DND-41 (cell line): ENCODE measurements at regions not wholly inside any gene's neighbourhood (a gene's known extent, or its start where the extent isn't known, plus 50 kb on each side); places are given as distances from the start of the nearest gene placed in this dataset.

ENCODE experiments used
- ATAC-seq: fragments of 200-7000 bp; cut with Tn5 transposase; 3 replicates; pipeline ENCODE4 v1.9.1; 2021; ENCODE audit warnings: low read depth; ENCODE audit not compliant: insufficient read depth
- DNase-seq: peaks from one replicate; pipeline ENCODE4 v3.0.0-alpha.2; 2020
- H2AFZ ChIP-seq: 2 replicates; pipeline ENCODE4 v1.6.0; 2012; ENCODE audit warnings: low read depth, low read length
- H3K27ac ChIP-seq: 2 replicates; pipeline ENCODE4 v1.5.1; 2012; ENCODE audit warnings: low read length, inconsistent platforms
- H3K27me3 ChIP-seq: fragments of 200-600 bp; sonication (generic); 2 replicates; pipeline ENCODE4 v1.6.0; 2012; ENCODE audit warnings: low read length, mild to moderate bottlenecking, inconsistent platforms; ENCODE audit not compliant: insufficient read depth, poor library complexity
- H3K36me3 ChIP-seq: 2 replicates; pipeline ENCODE4 v1.5.1; 2012; ENCODE audit warnings: low read length, inconsistent platforms; ENCODE audit not compliant: insufficient read depth
- H3K4me1 ChIP-seq: 2 replicates; pipeline ENCODE4 v1.5.1; 2012; ENCODE audit warnings: mild to moderate bottlenecking, low read length; ENCODE audit not compliant: insufficient read depth
- H3K4me2 ChIP-seq: 2 replicates; pipeline ENCODE4 v1.6.0; 2012; ENCODE audit warnings: mild to moderate bottlenecking, moderate library complexity, low read length, inconsistent platforms; ENCODE audit not compliant: insufficient read depth
- H3K4me3 ChIP-seq, 2 experiments: fragments of 200-600 bp in 1 of 2; shearing (Covaris generic) in 1 of 2; 2 replicates each; pipeline ENCODE4 v1.5.1; 2012 to 2016; ENCODE audit warnings: inconsistent platforms in 2 of 2, low read length in 2 of 2, mild to moderate bottlenecking in 2 of 2, low read depth in 1 of 2, moderate library complexity in 1 of 2
- H3K79me2 ChIP-seq: 2 replicates; pipeline ENCODE4 v1.6.0; 2012; ENCODE audit warnings: low read length, inconsistent platforms; ENCODE audit not compliant: insufficient read depth
- H3K9ac ChIP-seq: 2 replicates; pipeline ENCODE4 v1.6.0; 2012; ENCODE audit warnings: low read depth, mild to moderate bottlenecking, inconsistent platforms, low read length, moderate library complexity
- H3K9me3 ChIP-seq: 2 replicates; pipeline ENCODE4 v1.5.1; 2012; ENCODE audit warnings: low read length, moderate library complexity, mild to moderate bottlenecking, inconsistent platforms; ENCODE audit not compliant: insufficient read depth, severe bottlenecking
- H4K20me1 ChIP-seq: 2 replicates; pipeline ENCODE4 v1.6.0; 2012; ENCODE audit warnings: low read length; ENCODE audit not compliant: insufficient read depth
- EZH2 ChIP-seq: IDR thresholded peaks from 3 replicates; pipeline ENCODE4 v1.6.1; 2012; ENCODE audit warnings: borderline replicate concordance, low read depth, mild to moderate bottlenecking, moderate library complexity, low read length, inconsistent platforms; ENCODE audit not compliant: severe bottlenecking
- TF ChIP-seq, protein P1 (sequence below): IDR thresholded peaks from 2 replicates; pipeline ENCODE4 v1.5.1; 2012; ENCODE audit warnings: borderline replicate concordance, low read length, moderate library complexity, mild to moderate bottlenecking; ENCODE audit not compliant: poor library complexity, severe bottlenecking; ENCODE audit errors: extremely low read depth

DNA sequence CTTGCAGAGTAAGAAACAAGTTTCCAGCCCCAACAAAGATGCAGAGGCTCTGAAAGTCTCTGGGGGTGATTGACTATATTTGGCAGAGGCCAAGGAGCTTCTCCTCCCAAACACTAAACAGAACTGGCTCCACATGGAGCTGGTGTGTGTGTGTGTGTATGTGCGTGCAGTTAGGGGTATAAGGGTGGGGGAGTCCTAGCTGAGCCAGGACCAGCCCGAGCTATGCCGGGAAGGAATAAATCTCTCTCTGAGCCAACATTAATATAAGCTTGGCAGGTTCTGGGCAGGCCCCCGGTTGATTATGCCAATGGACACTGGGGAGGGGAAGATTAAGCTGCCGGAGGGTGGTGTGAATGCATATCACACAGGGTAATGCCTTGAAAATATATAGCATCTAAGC, 324.2 kb downstream of the MIAT start:
- TF ChIP-seq EZH2: no peak
- TF ChIP-seq, protein P1, sequence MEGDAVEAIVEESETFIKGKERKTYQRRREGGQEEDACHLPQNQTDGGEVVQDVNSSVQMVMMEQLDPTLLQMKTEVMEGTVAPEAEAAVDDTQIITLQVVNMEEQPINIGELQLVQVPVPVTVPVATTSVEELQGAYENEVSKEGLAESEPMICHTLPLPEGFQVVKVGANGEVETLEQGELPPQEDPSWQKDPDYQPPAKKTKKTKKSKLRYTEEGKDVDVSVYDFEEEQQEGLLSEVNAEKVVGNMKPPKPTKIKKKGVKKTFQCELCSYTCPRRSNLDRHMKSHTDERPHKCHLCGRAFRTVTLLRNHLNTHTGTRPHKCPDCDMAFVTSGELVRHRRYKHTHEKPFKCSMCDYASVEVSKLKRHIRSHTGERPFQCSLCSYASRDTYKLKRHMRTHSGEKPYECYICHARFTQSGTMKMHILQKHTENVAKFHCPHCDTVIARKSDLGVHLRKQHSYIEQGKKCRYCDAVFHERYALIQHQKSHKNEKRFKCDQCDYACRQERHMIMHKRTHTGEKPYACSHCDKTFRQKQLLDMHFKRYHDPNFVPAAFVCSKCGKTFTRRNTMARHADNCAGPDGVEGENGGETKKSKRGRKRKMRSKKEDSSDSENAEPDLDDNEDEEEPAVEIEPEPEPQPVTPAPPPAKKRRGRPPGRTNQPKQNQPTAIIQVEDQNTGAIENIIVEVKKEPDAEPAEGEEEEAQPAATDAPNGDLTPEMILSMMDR: no peak
- DNase-seq (no peak), ATAC-seq (no peak)
- Histone ChIP-seq H3K36me3 (no peaks in the 10 kb centered on the region), H2AFZ (no peak overlapping the region), H3K9me3 (no peaks in the 10 kb centered on the region), H3K79me2 (no peaks in the 10 kb centered on the region), H3K27ac (no peak overlapping the region), H3K4me1 (no peaks in the 10 kb centered on the region), H3K4me2 (no peak overlapping the region), H3K27me3 (no peaks in the 10 kb centered on the region), H4K20me1 (no peaks in the 10 kb centered on the region), H3K9ac (no peak overlapping the region), H3K4me3 (no peak overlapping the region)

DNA sequence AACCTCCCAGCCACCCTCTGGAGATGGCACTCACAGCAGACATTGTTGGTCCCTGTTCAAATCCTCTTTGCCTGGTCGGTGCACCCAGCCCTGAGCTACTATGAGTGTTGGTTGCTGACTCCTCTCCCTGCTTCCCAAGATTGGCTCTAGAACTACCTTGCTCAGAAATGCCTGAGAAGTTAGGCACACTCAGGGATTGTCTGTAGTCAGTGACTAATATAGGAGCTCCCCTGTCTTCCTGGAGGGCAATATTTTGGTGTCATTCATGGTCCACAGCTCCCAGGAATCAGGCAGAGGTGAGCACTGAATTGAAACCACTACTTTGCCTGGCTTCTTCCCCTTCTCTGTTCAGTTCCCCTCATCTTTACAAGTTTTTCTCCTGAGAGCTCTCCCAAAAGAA, 325.9 kb downstream of the MIAT start:
- Histone ChIP-seq H3K79me2 (no peaks in the 10 kb centered on the region), H3K4me2 (no peak overlapping the region), H3K9ac (no peak overlapping the region), H3K36me3 (no peaks in the 10 kb centered on the region), H3K27ac (no peak overlapping the region), H2AFZ (no peak overlapping the region), H3K4me3 (no peak overlapping the region), H3K4me1 (no peaks in the 10 kb centered on the region), H3K27me3 (no peaks in the 10 kb centered on the region), H3K9me3 (no peaks in the 10 kb centered on the region), H4K20me1 (no peaks in the 10 kb centered on the region)
- TF ChIP-seq, protein P1: no peak
- no peak for TF ChIP-seq EZH2
- ATAC-seq (no peak), DNase-seq (no peak)

DNA sequence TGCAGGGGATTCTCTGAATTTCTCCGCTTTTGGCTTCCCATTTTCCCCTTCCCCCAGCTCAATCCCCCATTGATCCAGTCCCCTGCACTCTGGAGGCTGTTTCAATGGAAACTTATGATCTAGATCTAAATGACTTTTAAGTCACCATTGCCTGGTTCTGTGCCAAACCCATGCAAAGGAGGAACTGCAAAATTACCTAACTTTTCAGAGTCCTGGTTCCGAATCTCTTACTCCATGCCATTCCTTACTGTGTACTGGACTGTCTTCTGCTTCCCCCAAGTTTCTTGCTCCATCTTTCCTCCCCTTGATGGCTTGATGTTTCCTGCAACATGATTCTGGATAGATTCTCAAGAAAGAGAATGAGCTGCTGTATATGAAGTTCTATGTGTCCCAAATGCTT, 327.8 kb downstream of the MIAT start:
- ATAC-seq (no peak), DNase-seq (no peak)
- Histone ChIP-seq H3K4me2 (no peak overlapping the region), H3K9ac (no peak overlapping the region), H3K36me3 (no peaks in the 10 kb centered on the region), H4K20me1 (no peaks in the 10 kb centered on the region; the same call in 1 of the 2 replicates), H3K27ac (no peak overlapping the region), H2AFZ (no peak overlapping the region), H3K27me3 (no peaks in the 10 kb centered on the region), H3K4me3 (no peak overlapping the region), H3K9me3 (no peaks in the 10 kb centered on the region), H3K79me2 (no peaks in the 10 kb centered on the region), H3K4me1 (no peaks in the 10 kb centered on the region)
- TF ChIP-seq EZH2: no peak
- TF ChIP-seq, protein P1: no peak

DNA sequence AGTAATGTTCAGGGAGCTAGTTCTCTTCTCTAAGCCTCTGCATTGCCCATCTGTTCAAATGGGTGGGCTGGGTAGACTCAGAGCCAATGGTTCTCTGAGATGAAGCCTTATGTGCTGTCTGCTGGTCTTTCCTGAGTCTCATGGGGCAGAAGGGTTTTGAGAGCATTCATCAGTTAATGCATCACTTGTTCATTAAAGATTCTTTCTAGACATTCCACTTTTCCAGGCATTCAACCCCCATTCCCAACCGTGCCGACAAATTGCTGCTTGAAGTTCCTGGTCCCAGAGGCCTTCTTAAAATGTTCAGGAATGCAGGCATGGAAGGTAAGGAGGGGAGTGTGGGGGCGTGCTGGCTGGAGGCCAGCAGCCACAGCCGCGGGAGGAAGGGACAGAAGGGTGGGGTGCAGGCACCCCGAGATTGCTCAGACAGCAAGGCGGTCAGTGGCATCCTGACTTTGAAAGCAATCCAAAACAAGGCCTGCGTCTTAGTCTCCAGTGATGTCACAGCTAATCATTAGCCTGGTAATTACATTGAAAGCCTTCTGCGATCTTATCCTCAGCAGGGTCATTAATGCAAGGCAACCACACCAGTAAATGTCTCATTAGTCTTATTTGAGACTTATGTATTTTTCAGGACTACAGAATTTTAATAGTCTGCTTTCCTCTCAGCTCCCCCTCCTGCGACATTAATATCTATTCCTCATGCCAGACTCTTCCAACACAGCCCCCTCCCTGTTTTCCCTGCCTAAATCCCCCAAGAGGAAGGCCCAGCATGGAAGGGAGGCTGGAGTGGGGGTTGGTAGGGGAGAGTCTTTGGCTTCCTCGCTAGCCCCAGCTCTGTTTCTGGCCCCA, 328.8 kb downstream of the MIAT start:
- Histone ChIP-seq H3K27ac (no peak overlapping the region), H3K9me3 (no peaks in the 10 kb centered on the region), H3K36me3 (no peaks in the 10 kb centered on the region), H3K4me1 (no peaks in the 10 kb centered on the region), H3K27me3 (no peaks in the 10 kb centered on the region), H3K4me3 (no peak overlapping the region), H4K20me1 (no peaks in the 10 kb centered on the region; the same call in 1 of the 2 replicates), H2AFZ (no peak overlapping the region), H3K4me2 (no peak overlapping the region), H3K79me2 (no peaks in the 10 kb centered on the region), H3K9ac (no peak overlapping the region)
- no peak for DNase-seq
- TF ChIP-seq, protein P1: no peak
- TF ChIP-seq EZH2: no peak
- no peak for ATAC-seq
